GM12872 (cell line): ENCODE measurements at regions not wholly inside any gene's neighbourhood (a gene's known extent, or its start where the extent isn't known, plus 50 kb on each side); places are given as distances from the start of the nearest gene placed in this dataset.

Experiments used
- TF ChIP-seq, protein P1 (sequence below): IDR thresholded peaks from 3 replicates; pipeline ENCODE4 v1.5.1; 2011; ENCODE audit warnings: low read depth, mild to moderate bottlenecking, low read length, moderate library complexity; ENCODE audit not compliant: insufficient read depth

GRCh38 chr14:105933238-105933637 lies 406.9 kb downstream of the TMEM121 start:
- TF ChIP-seq, protein P1, sequence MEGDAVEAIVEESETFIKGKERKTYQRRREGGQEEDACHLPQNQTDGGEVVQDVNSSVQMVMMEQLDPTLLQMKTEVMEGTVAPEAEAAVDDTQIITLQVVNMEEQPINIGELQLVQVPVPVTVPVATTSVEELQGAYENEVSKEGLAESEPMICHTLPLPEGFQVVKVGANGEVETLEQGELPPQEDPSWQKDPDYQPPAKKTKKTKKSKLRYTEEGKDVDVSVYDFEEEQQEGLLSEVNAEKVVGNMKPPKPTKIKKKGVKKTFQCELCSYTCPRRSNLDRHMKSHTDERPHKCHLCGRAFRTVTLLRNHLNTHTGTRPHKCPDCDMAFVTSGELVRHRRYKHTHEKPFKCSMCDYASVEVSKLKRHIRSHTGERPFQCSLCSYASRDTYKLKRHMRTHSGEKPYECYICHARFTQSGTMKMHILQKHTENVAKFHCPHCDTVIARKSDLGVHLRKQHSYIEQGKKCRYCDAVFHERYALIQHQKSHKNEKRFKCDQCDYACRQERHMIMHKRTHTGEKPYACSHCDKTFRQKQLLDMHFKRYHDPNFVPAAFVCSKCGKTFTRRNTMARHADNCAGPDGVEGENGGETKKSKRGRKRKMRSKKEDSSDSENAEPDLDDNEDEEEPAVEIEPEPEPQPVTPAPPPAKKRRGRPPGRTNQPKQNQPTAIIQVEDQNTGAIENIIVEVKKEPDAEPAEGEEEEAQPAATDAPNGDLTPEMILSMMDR: no peak

- TF ChIP-seq, protein P1: no peak
Observed at GRCh38 chr14:105935384-105935783, 409.0 kb downstream of the TMEM121 start.

GRCh38 chr14:105937253-105938054 lies 411.1 kb downstream of the TMEM121 start:
- TF ChIP-seq, protein P1: no peak

- TF ChIP-seq, protein P1: no peak
Observed at GRCh38 chr14:105938055-105938863, 411.9 kb downstream of the TMEM121 start.

GRCh38 chr14:105938959-105939358 lies 412.6 kb downstream of the TMEM121 start:
- TF ChIP-seq, protein P1: no peak

DNA sequence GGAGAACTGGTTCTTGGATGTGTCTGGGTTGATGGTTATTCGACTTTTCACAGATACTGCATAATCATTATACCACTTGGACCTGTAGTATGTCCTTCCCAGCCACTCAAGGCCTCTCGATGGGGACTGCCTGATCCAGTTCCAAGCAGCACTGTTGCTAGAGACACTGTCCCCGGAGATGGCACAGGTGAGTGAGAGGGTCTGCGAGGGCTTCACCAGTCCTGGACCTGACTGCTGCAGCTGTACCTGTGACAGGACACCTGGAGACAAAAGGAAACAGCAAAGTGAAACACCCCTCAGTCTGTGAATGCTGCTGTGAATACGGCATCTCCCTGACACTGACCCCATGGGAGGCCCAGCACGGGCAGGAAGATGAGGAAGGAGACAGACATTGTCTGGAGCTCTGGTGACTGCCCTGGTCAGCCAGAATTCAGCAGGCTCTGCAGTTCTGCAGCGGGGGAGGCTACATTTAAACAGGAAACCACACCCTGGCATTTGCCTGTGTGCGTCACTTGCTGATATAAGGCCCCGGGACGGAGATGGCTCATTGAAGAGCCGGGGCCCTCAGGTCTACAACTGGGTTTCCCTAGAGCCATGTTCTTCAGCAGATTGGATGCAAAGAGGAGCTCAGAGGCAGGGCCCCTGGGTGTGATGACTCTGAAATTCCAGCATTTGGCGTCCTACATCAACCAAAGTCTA lies 413.6 kb downstream of the TMEM121 start:
- TF ChIP-seq, protein P1: no peak
